Hepatocyte (in vitro differentiated cells): ENCODE measurements at regions not wholly inside any gene's neighbourhood (a gene's known extent, or its start where the extent isn't known, plus 50 kb on each side); places are given as distances from the start of the nearest gene placed in this dataset.
"Not testable (repeated sequence)": the region's sequence is repeated elsewhere in the genome, so short reads cannot be mapped to it uniquely, and the experiment has no call there.

ENCODE experiments used
- DNase-seq: peaks from one replicate; pipeline ENCODE4 v3.0.0-alpha.2; 2016; ENCODE audit warnings: low spot score
- H2AFZ ChIP-seq: fragments of 200-600 bp; sonication (generic); 2 replicates; pipeline ENCODE4 v1.6.0; 2016; ENCODE audit warnings: antibody characterized with exemption, mild to moderate bottlenecking
- H3K27ac ChIP-seq: fragments of 200-600 bp; sonication (generic); 2 replicates; pipeline ENCODE4 v1.5.1; 2016; ENCODE audit warnings: mild to moderate bottlenecking
- H3K27me3 ChIP-seq: fragments of 200-600 bp; sonication (generic); 2 replicates; pipeline ENCODE4 v1.6.1; 2016
- H3K36me3 ChIP-seq: fragments of 200-600 bp; sonication (generic); replicated peaks from 2 replicates; pipeline ENCODE4 v1.5.1; 2016; ENCODE audit warnings: low read depth; ENCODE audit not compliant: insufficient read depth
- H3K4me1 ChIP-seq: fragments of 200-600 bp; sonication (generic); 2 replicates; pipeline ENCODE4 v1.5.1; 2016; ENCODE audit warnings: mild to moderate bottlenecking, moderate library complexity; ENCODE audit not compliant: insufficient read depth
- H3K4me2 ChIP-seq: fragments of 200-600 bp; sonication (generic); 2 replicates; pipeline ENCODE4 v1.6.0; 2016
- H3K4me3 ChIP-seq: fragments of 200-600 bp; sonication (generic); 2 replicates; pipeline ENCODE4 v1.5.1; 2016; ENCODE audit warnings: mild to moderate bottlenecking
- H3K79me2 ChIP-seq: fragments of 200-600 bp; sonication (generic); 2 replicates; pipeline ENCODE4 v1.6.0; 2017; ENCODE audit warnings: mild to moderate bottlenecking
- H3K9me2 ChIP-seq: fragments of 200-600 bp; sonication (generic); replicated peaks from 2 replicates; pipeline ENCODE4 v1.6.0; 2017; ENCODE audit warnings: mild to moderate bottlenecking; ENCODE audit not compliant: insufficient read depth
- H3K9me3 ChIP-seq: fragments of 200-600 bp; sonication (generic); 2 replicates; pipeline ENCODE4 v1.5.1; 2016; ENCODE audit warnings: low read depth, mild to moderate bottlenecking
- H4K20me1 ChIP-seq: fragments of 200-600 bp; sonication (generic); 2 replicates; pipeline ENCODE4 v1.6.0; 2016; ENCODE audit warnings: mild to moderate bottlenecking; ENCODE audit not compliant: insufficient read depth, poor library complexity, severe bottlenecking
- CTCF ChIP-seq: fragments of 200-600 bp; sonication (generic); IDR thresholded peaks from 2 replicates; pipeline ENCODE4 v1.5.1; 2016; ENCODE audit warnings: antibody characterized with exemption, mild to moderate bottlenecking; ENCODE audit not compliant: poor library complexity
- EZH2 ChIP-seq: fragments of 200-600 bp; sonication (generic); IDR thresholded peaks from 2 replicates; pipeline ENCODE4 v1.6.1; 2016; ENCODE audit warnings: antibody characterized with exemption, mild to moderate bottlenecking, borderline replicate concordance
- EZH2phosphoT487 ChIP-seq: fragments of 200-600 bp; sonication (generic); IDR thresholded peaks from one replicate; pipeline ENCODE4 v1.6.1; 2018; ENCODE audit warnings: antibody characterized with exemption, mild to moderate bottlenecking, low read depth, moderate library complexity; ENCODE audit not compliant: unreplicated experiment, severe bottlenecking
- WGBS: methylation state at CpG from one replicate; pipeline ENCODE4 v1.1.6; 2016; ENCODE audit warnings: low lambda C conversion rate; ENCODE audit errors: missing lambda C conversion rate; 5-methylcytosine and 5-hydroxymethylcytosine counted together

GRCh38 chr1:29756498-29756897 is 520.2 kb downstream of the PTPRU start:
- no peaks in the 10 kb centered on the region for H4K20me1 ChIP-seq
- H3K4me1 ChIP-seq: peaks cover 19% of the 10 kb centered on the region
- no peaks in the 10 kb centered on the region for H3K9me3 ChIP-seq
- no peak overlapping the region for H3K27ac ChIP-seq
- no peaks in the 10 kb centered on the region for H3K36me3 ChIP-seq
- no peak overlapping the region for H3K4me2 ChIP-seq
- no peaks in the 10 kb centered on the region for H3K27me3 ChIP-seq
- no peaks in the 10 kb centered on the region for H3K79me2 ChIP-seq
- no peak overlapping the region for H3K4me3 ChIP-seq
- H3K9me2 ChIP-seq: no peaks in the 10 kb centered on the region
- H2AFZ ChIP-seq: no peak overlapping the region
- WGBS: 94% methylated on average over 5 of the region's 5 CpGs
- no peak for TF ChIP-seq EZH2phosphoT487
- no peak for TF ChIP-seq CTCF
- no peak for TF ChIP-seq EZH2
- no peak for DNase-seq

- H3K4me1 ChIP-seq: peaks cover 19% of the 10 kb centered on the region
- no peak overlapping the region for H3K27ac ChIP-seq
- 84% methylated on average over 5 of the region's 5 CpGs for WGBS
- no peak overlapping the region for H3K4me3 ChIP-seq
- no peaks in the 10 kb centered on the region for H3K9me3 ChIP-seq
- no peaks in the 10 kb centered on the region for H3K9me2 ChIP-seq
- H3K79me2 ChIP-seq: no peaks in the 10 kb centered on the region
- no peaks in the 10 kb centered on the region for H4K20me1 ChIP-seq
- no peaks in the 10 kb centered on the region for H3K36me3 ChIP-seq
- no peak overlapping the region for H3K4me2 ChIP-seq
- TF ChIP-seq EZH2: no peak
- TF ChIP-seq CTCF: no peak
- no peak for TF ChIP-seq EZH2phosphoT487
- no peak overlapping the region for H2AFZ ChIP-seq
- H3K27me3 ChIP-seq: no peaks in the 10 kb centered on the region
- no peak for DNase-seq
These were observed 519.8 kb downstream of the PTPRU start for GRCh38 chr1:29756085-29756484.

- not testable (repeated sequence) for H3K9me2 ChIP-seq, H3K36me3 ChIP-seq, H3K27me3 ChIP-seq, H3K9me3 ChIP-seq, H3K4me2 ChIP-seq, H4K20me1 ChIP-seq, H3K27ac ChIP-seq, DNase-seq, H3K4me3 ChIP-seq, H2AFZ ChIP-seq, H3K79me2 ChIP-seq
- H3K4me1 ChIP-seq: peaks cover 19% of the 10 kb centered on the region
- 80% methylated on average over 6 of the region's 6 CpGs for WGBS
These were observed 519.2 kb downstream of the PTPRU start for GRCh38 chr1:29755412-29756015.

GRCh38 chr1:29754573-29755375 is 518.5 kb downstream of the PTPRU start:
- TF ChIP-seq EZH2phosphoT487 (no peak), EZH2 (no peak), CTCF (no peak)
- no peak for DNase-seq
- H3K27me3 ChIP-seq: no peaks in the 10 kb centered on the region
- 82% methylated on average over 14 of the region's 14 CpGs for WGBS
- no peak overlapping the region for H2AFZ ChIP-seq
- H3K9me3 ChIP-seq: no peaks in the 10 kb centered on the region
- peaks cover 19% of the 10 kb centered on the region for H3K4me1 ChIP-seq
- H3K4me3 ChIP-seq: no peak overlapping the region
- H4K20me1 ChIP-seq: no peaks in the 10 kb centered on the region
- H3K79me2 ChIP-seq: no peaks in the 10 kb centered on the region
- no peak overlapping the region for H3K27ac ChIP-seq
- no peak overlapping the region for H3K4me2 ChIP-seq
- H3K36me3 ChIP-seq: no peaks in the 10 kb centered on the region
- H3K9me2 ChIP-seq: no peaks in the 10 kb centered on the region
